Fibroblast of pulmonary artery (primary cell): ENCODE measurements at regions not wholly inside any gene's neighbourhood (a gene's known extent, or its start where the extent isn't known, plus 50 kb on each side); places are given as distances from the start of the nearest gene placed in this dataset.

Experiments
- DNase-seq: peaks from one replicate; pipeline ENCODE4 v3.0.0-alpha.2; 2010; ENCODE audit warnings: low read depth
- H3K4me3 ChIP-seq: replicated peaks from 2 replicates; pipeline ENCODE4 v1.5.1; 2011; ENCODE audit warnings: low read depth, mild to moderate bottlenecking, control low read depth, low read length, moderate library complexity
- TF ChIP-seq, protein P1 (sequence below): IDR thresholded peaks from 2 replicates; pipeline ENCODE4 v1.5.1; 2011; ENCODE audit warnings: mild to moderate bottlenecking, control low read depth, low read length, inconsistent platforms; ENCODE audit errors: missing control alignments

- TF ChIP-seq, protein P1, sequence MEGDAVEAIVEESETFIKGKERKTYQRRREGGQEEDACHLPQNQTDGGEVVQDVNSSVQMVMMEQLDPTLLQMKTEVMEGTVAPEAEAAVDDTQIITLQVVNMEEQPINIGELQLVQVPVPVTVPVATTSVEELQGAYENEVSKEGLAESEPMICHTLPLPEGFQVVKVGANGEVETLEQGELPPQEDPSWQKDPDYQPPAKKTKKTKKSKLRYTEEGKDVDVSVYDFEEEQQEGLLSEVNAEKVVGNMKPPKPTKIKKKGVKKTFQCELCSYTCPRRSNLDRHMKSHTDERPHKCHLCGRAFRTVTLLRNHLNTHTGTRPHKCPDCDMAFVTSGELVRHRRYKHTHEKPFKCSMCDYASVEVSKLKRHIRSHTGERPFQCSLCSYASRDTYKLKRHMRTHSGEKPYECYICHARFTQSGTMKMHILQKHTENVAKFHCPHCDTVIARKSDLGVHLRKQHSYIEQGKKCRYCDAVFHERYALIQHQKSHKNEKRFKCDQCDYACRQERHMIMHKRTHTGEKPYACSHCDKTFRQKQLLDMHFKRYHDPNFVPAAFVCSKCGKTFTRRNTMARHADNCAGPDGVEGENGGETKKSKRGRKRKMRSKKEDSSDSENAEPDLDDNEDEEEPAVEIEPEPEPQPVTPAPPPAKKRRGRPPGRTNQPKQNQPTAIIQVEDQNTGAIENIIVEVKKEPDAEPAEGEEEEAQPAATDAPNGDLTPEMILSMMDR = no peak
- no peak overlapping the region for H3K4me3 ChIP-seq
- DNase-seq = no peak
These were observed 158.2 kb upstream of the LRIG1 start for GRCh38 chr3:66659056-66659455.

- no peak overlapping the region for H3K4me3 ChIP-seq
- TF ChIP-seq, protein P1 = no peak
- DNase-seq = no peak
These were observed 160.8 kb upstream of the LRIG1 start for GRCh38 chr3:66661628-66662027.

DNA sequence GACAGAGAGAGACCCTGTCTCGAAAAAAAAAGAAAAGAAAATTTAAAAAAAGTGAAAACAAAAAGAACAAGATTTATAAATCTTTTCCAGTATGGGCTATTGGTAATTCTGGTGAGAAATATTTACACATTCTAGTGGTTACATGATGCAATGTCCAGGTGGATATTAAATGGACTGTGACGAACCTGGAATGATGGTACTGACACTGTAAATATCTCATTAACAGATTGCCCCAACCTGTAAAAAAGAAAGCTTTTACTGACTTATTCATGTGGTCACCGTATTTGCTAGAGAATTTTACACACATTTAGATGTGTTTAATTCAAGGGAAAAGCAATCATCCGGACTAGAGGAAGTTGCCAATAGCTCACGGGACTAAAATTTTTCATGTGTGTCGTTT is 162.1 kb upstream of the LRIG1 start:
- TF ChIP-seq, protein P1 = no peak
- no peak overlapping the region for H3K4me3 ChIP-seq
- no peak for DNase-seq

DNA sequence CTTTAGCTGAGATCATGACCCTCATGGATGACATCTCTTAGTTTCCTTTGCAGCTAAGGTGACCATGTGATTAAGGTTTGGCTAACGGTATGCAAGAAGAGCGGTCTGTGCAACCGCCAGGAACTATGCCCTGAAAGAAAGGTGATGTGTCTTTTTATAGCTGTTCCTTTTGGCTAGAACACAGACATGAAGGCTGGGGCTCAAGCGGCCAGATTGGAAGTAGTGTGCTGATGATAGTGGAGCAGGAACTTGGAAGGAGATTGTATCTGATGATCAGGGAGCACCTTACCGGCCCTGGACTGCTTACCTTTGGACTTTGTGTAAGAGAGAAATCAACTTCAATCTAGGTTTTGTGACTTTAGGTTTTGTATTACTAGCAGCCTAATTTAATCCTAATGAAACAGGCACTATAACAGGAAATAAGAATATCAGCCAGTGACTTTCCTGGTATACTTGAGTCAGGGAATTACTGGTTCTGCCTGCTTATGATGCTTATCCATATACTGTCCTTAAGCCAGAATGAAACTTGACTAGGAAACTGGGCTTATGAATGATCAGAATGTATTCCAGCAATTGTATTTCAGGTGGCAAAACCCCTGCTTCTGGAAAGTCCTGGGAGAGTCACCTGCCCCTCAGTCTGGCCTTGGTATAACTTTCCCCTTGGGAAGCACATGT is 164.3 kb upstream of the LRIG1 start:
- no peak for DNase-seq
- TF ChIP-seq, protein P1 = no peak
- H3K4me3 ChIP-seq = no peak overlapping the region

- DNase-seq = no peak
- H3K4me3 ChIP-seq = no peak overlapping the region
- TF ChIP-seq, protein P1 = no peak
These were observed 165.5 kb upstream of the LRIG1 start for GRCh38 chr3:66666362-66666761.

DNA sequence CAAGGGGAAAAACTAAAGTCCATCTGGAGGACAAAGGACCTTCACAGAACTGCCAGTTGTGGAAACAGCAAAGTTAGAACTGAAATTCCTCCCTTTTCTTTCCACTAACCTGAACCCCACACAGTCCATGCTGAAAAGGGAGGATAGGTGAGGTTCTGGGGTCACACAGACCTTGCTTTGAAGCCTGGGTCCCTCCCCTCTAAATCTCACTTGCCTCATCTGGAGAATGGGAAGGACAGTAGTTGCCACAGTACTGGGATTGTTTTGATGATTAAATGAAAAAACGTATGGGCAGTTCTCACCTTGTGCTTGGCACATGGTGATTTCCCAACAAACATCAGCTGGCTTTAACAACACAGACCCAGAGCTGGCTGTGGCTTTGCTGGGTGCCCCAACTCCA is 166.4 kb upstream of the LRIG1 start:
- no peak overlapping the region for H3K4me3 ChIP-seq
- DNase-seq = no peak
- TF ChIP-seq, protein P1 = no peak

- TF ChIP-seq, protein P1 = no peak
- H3K4me3 ChIP-seq = no peak overlapping the region
- DNase-seq = peak; percentile 11
These were observed 170.5 kb upstream of the LRIG1 start for GRCh38 chr3:66671291-66671690.
